Dedifferentiated amniotic fluid mesenchymal stem cell (primary cell): ENCODE measurements at regions not wholly inside any gene's neighbourhood (a gene's known extent, or its start where the extent isn't known, plus 50 kb on each side); places are given as distances from the start of the nearest gene placed in this dataset.

Experiments used
- DNase-seq: peaks from one replicate; pipeline ENCODE4 v3.0.0-alpha.2; 2016; ENCODE audit errors: extremely low spot score

DNA sequence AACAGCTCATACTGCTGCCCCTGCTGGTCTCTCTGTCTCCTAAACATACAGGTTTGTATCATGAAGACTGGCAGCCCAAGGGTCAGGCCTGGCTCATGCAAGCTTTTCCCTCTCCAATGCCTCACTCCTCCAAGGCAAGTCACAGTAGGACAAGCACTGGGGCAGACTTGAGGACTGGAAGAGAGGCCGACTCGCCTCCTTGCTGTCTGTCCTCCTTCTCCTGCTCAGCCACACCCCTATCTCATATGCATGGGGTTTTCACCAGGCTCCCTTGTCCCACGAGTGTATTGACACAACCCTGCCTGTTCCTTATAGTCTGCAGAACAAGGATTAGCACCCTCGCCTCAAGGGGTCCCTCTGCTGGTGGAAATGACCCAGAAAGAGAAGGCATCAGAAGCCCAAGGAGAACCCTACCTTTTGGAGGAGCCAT lies 223.7 kb downstream of the SOX11 start:
- peak; percentile 31 for DNase-seq

DNA sequence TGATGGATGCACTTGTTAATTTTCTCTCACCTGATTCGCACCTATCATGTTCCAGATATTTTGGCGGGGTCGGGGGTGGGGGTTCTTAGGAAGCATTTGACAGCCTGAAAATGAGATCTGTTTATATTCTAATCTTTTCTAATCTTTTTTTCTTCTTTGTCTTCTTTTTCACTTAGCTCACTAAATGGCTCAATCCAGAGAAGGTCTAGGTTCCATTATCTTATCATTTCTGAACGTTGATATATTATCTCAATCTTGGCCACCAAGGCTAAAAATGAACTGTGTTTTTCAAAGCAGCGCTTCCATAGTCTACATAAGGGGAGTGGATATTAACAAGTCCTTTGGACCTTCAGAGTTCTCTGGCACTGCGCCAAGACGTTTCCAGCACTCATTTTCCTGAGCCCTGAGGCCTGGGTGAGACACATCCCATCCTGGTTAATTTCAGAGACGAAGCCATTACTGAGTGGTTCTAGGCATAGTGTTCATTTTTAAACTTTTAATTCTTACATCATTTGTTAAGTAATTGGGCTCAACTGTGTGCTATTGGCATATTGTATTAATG lies 229.0 kb downstream of the SOX11 start:
- DNase-seq: no peak

DNA sequence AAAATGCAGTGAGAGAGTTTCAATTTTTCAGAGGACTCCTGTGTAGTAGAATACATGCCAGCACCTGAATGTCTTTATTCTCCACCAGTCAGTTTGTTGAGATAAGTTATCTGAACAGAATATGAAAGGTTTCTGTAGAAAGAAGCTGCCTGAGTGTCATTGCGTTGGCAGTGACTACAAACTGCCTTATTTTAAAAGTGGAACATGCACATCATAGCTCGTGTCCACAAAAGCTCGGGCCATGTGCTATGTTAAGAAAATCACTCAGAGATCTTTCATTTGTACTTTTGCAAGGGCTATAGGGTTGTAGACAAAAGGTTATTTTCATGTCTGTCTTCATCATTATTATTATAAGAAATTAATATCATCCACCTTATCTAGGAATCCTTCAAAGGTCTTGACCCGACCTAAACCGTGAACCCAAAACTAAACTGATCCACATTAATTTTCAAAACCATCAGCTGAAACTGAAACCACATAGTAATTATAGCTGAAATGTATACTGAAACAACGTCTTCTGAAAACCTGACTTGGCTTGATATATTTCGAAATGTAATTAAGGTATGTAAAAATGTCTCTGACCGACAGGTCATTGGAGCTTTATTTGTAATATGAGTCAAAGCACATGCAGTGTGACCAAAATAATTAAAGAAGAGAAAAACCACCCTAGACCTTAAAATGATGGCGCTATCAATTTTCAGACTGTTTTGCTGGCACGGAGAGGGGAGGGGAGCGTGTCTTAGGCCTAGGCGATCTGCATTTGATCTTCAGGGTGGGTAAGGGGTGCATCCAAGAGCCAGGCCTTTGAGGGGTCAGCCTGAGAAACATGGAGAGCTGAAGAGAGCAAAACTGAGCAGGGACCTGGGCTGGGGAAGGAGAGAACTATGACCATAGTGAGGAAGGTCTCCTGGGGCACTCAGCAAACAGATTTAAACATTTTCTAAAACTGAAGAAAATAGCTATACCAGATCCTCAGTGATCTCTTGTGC lies 232.1 kb downstream of the SOX11 start:
- no peak for DNase-seq

DNA sequence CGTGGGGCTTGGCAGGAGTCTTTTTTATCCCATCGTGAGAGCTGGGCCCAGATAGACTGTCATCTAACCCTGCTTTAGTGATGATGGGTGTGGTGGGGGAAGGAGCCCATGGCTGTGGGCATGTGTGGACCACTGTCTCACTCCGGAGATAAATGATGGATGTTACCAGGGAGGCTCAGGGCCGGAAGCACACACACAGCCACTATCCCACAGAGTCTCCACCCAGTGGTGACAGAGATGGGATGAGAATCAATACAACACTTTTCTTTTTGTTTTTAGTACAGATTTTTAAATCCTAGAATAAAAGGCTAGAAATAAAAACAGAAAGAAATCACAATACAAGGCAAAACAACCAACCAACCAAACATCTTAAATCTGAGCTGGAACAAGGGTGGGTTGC lies 233.4 kb downstream of the SOX11 start:
- DNase-seq: no peak

DNA sequence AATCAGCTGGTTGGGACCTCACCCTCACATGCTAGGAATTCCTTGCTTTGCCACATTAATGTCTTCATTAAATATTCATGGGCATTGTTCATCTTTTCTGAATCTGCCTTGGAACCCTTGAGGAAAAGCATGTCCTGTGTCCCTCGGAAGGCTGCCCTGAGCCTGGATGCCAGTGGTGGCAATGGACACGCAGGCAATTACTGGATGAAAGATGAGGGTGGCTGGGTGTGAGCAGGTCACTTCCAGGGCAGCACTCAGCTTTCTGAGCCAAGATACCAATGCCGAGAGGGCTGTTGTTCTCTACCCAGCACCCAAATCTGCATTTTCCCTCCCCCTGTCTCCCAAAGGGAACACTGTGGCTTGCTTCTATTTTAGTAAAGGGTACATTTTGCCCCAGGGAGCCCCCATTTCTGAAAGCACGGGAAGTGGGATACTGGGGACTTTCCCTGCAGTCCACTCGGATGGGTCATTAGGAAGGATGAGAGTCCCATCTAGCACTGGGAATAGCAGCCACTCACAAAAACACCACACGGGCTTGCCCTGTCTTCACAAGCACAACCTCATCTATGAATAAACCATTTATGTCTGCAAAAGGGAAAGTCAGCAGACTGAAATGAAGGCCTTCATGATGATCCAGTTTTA lies 234.8 kb downstream of the SOX11 start:
- no peak for DNase-seq

DNA sequence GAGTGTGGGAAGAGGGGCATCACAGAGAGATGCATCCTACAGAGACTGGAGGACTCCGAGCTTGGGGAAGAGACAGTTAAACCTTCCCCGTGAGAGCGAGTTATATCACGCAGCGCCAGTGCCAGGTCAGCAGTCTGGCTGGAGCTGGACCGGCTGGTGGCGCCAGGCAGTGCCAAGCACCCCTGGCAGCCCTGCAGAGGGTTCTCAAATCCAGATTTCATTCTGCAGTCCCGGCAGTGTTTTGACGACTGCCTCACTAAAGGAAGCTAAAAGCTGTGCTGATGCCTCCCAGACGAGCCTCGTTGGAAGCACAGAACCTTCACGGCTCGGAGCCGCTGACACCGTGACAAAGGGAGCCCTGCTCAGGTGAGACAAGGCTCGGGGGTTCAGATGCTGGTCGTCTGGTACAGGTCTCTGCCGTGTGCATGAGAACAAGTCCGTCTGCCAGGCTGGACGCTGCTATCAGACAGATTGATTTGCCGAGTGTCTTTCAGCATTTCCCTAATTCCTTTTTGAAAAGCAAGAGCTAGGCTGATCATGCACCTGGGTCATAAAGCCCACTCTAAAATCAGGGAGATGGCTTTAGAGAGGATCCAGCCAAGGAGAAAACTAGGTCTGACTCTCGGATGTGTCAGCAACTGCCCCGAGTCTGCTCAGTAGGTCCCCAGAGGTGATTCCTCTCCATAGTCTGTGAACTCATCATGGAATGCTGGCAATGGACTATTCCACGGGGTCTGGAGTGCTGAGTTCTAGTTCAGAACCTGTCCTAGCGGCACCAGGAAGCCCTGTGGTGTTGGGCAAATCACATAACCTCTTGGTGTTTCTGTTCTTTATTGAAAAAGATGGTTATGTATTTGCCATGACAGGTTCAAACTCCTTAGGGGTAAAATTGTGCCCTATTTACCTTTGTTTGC lies 240.6 kb downstream of the SOX11 start:
- DNase-seq: no peak

DNA sequence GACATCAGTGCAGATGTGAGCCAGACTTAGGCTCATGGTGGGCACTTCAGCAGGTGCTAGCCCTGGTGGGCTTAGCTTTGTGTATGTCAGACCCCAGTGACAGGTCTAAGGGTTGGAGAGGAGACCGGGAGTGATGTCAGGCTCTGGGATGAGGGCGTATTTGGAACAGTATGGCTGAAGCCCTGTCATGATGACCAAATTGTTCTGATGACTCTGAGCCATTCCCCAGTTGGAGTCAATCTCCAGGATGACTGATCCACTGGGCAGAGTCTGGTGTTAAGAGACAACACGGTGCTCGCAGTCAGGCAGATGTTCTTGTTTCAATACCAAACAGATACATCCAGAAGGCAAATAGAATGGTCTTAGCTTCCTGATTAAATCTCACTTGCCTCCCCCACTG lies 241.5 kb downstream of the SOX11 start:
- no peak for DNase-seq

DNA sequence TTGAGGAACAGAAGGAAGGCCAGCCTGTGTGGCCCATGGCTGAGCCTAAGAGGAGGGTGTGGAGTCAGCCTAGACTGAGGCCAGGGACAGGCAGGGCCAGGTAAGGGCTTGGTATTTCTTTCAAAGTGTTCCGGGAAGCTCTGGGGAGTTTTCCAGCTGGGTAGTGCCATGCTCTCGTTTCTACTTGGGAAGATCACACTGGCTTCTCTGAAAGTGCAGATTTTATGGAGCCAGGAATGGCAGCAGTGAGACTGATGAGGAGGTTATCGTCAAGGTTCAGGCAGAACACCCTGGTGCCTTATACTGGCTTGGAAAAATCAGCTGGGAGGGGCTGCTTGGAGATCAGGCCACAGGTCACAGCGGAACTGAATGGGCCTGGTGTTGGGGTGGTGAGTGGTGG lies 245.1 kb downstream of the SOX11 start:
- DNase-seq: no peak

DNA sequence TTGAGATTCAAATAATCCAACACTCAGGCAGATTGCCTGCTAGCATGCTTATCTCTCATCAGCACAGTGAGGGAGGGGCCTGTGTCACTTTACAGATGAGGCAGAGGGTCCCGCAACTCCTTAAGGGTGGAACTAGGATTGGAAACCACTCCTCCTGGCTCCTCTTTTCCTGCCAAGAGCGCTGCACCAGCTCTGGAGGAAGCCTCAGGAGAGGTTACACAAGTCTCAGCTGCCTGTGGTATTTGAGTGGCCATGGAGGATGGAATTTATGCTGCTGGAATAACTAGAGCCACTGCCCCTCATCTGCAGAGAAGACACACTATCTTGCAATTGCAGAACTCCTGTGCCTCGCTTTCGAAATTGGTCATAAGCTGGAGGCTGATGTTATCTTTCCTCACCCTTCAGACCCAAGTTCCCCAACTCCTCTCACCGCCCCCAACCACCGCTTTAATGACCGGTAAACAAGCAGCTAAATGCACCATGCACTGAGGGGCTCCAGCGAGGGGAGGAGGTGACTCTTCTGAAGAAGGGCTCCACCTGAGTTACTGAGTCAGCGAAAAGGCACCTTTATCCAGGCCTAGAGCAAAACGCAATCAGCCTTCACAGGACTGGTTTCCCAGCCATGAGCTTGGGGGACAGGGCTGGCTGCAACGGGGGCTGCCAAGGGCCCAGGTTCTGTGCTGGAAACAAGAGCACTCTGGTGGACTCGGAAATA lies 245.8 kb downstream of the SOX11 start:
- no peak for DNase-seq

DNA sequence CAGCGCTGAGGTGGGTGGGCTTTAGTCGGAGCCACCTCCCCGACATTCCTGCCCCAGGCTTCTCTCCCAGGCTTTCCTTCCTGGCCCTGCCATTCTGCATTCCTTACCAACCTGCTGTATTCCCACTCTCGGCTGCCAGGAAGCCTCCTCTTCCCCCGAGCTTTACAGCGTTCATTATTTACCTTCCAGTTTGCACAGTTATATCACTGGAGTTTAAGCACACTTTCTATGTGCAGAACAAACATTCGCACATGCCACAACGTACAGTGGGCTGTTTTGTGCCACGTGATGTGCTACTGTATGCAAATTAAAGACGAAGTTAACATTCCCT lies 246.3 kb downstream of the SOX11 start:
- no peak for DNase-seq

DNA sequence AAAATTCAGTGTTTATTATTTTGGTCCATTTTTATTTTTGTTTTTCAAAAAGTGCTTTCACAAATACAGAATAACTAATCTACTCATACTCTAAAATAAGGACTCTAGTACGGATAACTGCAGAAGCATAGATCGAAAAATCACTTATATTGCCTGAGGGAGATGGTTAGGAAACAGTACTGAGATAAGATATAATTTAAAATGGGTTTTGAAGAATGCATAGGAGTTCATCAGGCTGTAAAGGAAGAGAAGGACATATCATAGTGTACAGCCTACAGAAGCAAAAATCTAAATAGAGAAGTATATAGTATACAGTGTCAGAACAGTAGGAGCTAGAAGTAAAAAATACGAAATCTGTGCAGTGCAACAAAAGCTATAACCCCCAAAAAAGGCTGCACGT lies 247.4 kb downstream of the SOX11 start:
- no peak for DNase-seq

DNA sequence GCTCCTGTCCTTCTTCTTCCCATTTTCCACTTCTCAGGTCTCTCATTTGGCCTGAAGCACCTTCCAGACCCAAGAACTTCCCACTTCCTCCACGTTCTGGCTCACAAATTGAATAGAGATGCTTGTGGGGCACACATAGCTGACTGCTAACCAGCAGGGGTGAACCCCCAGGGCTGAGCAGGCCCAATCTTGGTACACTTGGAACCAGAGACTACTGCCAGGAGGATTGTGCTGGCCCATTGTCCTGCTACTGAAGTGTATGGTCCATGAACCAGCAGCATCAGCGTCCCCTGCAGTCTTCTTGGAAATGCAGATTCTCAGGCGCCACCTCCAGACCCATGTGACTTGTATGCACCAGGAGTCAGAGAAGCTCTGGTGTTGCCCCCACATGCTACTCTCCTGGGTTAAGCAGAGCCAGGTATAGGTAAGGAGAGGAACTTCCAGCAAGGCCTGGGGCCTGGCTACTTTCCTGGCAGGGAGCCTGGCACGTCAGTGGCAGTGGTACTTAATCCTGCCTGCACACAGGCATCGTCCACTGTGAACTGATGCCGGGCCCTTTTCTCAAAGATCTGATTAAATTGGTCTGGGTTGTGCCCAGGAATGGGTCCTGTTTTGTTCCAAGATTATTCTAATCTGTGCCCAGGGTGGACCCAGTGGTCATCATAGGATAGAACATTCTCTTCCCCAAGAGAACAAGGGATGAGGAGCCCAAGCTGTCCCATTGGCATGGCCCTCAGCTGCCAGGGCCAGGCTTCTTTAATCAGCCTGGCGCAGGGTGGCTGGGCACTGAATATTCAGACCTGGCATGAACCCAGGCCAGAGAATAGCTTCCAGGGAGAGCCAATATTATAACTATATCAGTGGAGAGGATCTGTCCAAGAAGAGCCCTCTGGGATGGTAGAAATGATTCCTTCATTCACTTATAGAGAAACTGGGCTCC lies 248.7 kb downstream of the SOX11 start:
- no peak for DNase-seq

DNA sequence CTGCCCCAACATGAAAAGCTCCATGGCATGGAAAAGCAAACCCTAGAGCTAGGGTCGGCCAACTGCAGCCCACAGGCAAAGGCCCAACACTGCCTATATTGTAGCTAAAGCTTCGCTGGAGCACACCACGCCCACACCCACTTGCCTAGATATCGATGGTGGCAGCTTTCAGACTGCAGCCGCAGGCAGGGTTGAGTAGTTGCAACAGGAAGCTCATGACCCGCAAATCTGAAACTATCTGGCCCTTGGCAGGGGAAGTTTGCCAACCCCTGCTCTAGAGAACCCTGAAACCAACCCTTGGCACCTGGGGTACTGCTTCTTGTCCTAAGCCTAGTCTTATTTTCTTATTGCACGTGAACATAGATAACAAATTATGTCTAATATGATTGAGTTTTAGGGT lies 250.0 kb downstream of the SOX11 start:
- no peak for DNase-seq

DNA sequence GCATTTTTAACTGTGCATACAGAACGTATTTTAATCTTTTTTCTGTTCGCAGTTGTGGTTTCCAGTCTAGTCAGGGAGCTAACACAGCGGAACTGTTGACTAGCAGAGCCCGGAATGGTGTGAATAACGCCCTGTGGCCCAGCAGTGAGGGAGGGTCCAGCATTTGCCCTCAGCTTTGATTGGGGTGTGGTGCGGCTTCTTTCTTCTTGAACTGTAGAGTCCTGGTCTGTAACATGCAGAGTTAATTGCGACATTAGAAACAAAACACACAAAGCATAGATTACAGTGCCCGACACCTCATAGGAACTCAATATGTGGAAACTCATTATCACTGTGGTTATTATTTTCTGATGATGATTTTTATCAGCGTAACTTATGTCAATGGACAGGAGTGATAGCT lies 253.6 kb downstream of the SOX11 start:
- DNase-seq: no peak

DNA sequence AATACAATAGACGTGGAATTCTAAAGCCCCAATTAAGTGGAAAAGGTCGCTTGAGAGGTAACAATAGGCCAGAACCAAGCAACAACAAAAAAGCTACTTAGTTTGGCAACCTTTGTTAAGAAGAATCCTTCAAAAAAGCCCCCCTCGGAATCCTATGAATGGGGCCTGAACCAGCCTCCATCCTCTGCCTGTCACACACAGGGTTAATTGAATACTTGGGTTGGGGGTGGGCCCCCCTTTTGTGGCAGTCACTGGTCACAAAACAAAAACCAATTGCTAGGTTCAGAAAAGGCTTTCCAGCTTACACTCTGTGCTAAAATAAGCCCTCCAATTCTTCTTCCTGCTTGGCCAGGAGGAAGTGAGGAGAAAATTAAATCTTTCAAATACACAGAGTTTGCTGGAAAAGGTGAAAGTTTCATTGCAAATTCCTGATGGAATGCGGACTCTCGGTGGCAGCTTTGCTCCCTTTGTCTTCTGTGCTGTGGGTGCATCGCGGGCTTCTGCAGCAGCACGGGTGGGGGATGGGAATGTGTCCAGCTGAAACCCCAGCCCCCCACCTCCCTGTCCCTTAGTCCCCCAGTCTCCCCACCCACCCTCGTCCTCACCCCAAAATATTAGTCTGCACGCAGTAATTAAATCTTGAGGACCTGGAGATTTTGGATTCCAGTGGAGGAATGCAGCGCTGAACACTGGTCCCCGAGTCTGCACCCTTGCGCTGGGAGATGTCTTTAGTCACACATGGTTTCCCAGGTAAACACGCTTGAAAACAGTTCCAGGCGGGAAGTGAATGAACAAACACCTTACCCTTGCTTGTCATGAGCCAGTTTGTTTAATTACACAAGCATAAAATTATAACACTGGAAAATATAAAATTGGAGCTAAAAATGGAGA lies 254.3 kb downstream of the SOX11 start:
- no peak for DNase-seq

DNA sequence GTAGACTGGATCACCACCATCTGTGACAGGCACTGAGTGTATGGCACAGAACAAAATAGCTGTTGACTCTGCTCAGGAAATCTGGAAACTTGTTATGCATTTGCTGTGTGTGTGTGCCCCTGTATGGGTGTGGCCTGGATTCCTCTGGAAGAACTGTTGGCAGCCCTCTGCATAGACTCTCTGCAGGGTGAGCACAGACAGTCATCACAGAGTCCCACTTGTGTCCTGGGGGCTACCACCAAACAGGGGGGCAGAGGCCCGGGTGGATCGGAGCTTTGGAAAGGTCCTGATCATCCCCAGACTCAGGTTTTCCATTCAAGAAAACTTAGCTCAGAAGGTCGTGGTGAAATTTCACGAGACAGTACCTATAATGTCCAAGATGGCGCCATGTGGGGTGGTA lies 258.6 kb downstream of the SOX11 start:
- DNase-seq: no peak

DNA sequence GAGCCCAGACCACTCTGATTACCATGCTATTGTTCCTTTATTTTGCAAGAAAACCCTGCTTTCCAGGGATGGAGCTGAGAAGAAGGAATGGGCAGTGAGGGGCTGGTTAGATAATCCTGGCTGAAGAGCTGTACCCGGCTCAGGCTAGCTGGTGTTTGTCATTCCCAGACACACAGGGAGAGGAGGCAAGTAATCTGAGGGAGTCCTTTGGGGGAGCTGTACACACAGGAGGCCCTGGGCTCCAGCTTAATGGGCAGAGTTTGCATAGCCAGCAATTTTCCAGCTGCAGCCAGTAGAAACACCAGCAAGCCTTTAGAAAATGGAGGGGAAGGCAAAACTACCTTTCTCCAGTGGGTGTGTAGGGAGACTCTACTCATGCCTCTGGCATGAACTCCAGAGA lies 259.3 kb downstream of the SOX11 start:
- DNase-seq: no peak

DNA sequence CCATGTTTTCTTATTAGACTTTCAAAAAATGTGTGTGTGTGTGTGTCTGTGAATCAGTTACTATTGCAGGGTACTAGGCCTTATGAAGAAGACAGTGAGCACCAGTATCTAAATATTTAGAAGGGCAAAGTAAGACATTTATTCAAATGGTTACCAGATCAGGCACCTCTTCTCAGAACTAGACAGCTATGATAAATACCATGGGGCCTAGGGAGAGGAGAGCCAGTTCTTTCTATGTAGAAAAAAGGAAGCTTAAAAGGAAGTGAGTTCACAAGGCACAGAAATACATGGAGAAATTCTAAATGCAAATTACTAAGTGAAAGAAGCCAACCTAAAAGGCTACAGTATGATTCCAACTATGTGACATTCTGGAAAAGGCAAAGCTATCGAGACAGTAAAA lies 261.3 kb downstream of the SOX11 start:
- no peak for DNase-seq

DNA sequence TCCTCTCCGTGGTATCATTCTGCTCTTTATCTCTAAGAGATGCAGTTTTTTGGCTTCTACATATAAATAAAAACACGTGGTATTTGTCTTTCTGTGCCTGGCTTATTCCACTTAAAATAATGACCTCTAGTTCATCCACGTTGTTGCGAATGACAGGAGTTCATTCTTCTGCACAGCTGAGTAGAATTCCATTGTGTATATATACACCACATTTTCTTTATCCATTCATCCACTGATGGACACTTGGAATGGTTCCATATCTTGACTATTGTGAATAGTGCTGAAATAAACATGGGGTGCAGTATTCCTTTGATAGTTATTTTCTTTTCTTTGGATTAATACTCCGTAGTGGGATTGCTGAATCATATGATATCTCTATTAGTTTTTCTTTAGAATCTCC lies 262.3 kb downstream of the SOX11 start:
- no peak for DNase-seq
